HFF-Myc (cell line): ENCODE measurements at regions not wholly inside any gene's neighbourhood (a gene's known extent, or its start where the extent isn't known, plus 50 kb on each side); places are given as distances from the start of the nearest gene placed in this dataset.

Experiments
- DNase-seq: peaks from one replicate; pipeline ENCODE4 v3.0.0-alpha.2; 2011; ENCODE audit warnings: low read depth; ENCODE audit errors: extremely low read depth
- H3K4me3 ChIP-seq: replicated peaks from 2 replicates; pipeline ENCODE4 v1.5.1; 2011; ENCODE audit warnings: low read depth, mild to moderate bottlenecking, control low read depth, low read length
- TF ChIP-seq, protein P1 (sequence below): IDR thresholded peaks from 2 replicates; pipeline ENCODE4 v1.5.1; 2012; ENCODE audit warnings: mild to moderate bottlenecking, low read depth, low read length, control low read depth; ENCODE audit errors: missing control alignments

DNA sequence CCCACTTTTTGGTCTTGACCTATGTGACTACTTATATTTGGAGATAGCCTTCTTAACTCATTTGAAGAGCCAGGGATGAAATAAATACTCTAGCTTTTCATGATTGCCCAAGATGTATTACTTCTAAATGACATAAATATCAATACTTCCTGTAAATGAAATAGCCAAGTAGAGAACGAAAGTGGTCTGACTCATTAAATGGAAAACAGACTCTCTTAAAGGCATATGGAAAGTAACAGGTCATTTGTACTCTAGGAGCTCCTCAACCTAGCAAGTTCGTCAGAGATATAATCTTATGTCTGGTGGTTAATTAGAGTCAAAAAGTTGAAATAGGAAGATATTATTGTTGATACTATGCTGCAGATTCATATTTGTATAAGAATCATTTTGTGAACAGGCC lies 1105.4 kb downstream of the TUSC7 start:
- no peak overlapping the region for H3K4me3 ChIP-seq
- no peak for DNase-seq
- TF ChIP-seq, protein P1, sequence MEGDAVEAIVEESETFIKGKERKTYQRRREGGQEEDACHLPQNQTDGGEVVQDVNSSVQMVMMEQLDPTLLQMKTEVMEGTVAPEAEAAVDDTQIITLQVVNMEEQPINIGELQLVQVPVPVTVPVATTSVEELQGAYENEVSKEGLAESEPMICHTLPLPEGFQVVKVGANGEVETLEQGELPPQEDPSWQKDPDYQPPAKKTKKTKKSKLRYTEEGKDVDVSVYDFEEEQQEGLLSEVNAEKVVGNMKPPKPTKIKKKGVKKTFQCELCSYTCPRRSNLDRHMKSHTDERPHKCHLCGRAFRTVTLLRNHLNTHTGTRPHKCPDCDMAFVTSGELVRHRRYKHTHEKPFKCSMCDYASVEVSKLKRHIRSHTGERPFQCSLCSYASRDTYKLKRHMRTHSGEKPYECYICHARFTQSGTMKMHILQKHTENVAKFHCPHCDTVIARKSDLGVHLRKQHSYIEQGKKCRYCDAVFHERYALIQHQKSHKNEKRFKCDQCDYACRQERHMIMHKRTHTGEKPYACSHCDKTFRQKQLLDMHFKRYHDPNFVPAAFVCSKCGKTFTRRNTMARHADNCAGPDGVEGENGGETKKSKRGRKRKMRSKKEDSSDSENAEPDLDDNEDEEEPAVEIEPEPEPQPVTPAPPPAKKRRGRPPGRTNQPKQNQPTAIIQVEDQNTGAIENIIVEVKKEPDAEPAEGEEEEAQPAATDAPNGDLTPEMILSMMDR = no peak

- no peak overlapping the region for H3K4me3 ChIP-seq
- TF ChIP-seq, protein P1 = no peak
- no peak for DNase-seq
These were observed 1107.5 kb downstream of the TUSC7 start for GRCh38 chr3:117817103-117817502.

- H3K4me3 ChIP-seq = no peak overlapping the region
- DNase-seq = no peak
- TF ChIP-seq, protein P1 = no peak
These were observed 1109.0 kb downstream of the TUSC7 start for GRCh38 chr3:117818592-117818991.

GRCh38 chr3:117820658-117821299 lies 1111.2 kb downstream of the TUSC7 start:
- TF ChIP-seq, protein P1 = no peak
- no peak for DNase-seq
- H3K4me3 ChIP-seq = no peak overlapping the region

- TF ChIP-seq, protein P1 = no peak
- H3K4me3 ChIP-seq = no peak overlapping the region
- no peak for DNase-seq
These were observed 1112.8 kb downstream of the TUSC7 start for GRCh38 chr3:117822416-117822815.

GRCh38 chr3:117836296-117836695 lies 1126.7 kb downstream of the TUSC7 start:
- H3K4me3 ChIP-seq = no peak overlapping the region
- TF ChIP-seq, protein P1 = no peak
- no peak for DNase-seq

- TF ChIP-seq, protein P1 = no peak
- no peak overlapping the region for H3K4me3 ChIP-seq
- no peak for DNase-seq
These were observed 1127.8 kb downstream of the TUSC7 start for GRCh38 chr3:117837391-117837790.
